HCT116 (cell line): ENCODE measurements at regions not wholly inside any gene's neighbourhood (a gene's known extent, or its start where the extent isn't known, plus 50 kb on each side); places are given as distances from the start of the nearest gene placed in this dataset.
"Not testable (repeated sequence)": the region's sequence is repeated elsewhere in the genome, so short reads cannot be mapped to it uniquely, and the experiment has no call there.

Experiments used
- ATAC-seq: fragments of 200-7000 bp; cut with Tn5 transposase; 2 replicates; pipeline ENCODE4 v1.9.1; 2020; ENCODE audit warnings: mild to moderate bottlenecking, moderate library complexity
- BruUV-seq: library from RNA; stranded (reverse); fragments of 400-500 nt; replicated peaks from 2 replicates; lab custom pipeline; 2021; lab: Mats Ljungman, UMichigan
- CTCF ChIA-PET: fragments of 300-600 bp; sonication (Branson Sonifier 250); formaldehyde crosslinking; loops from one replicate; lab custom pipeline; 2021; ENCODE audit warnings: antibody characterized with exemption; lab: Charles Lee
- POLR2A ChIA-PET: fragments of 300-600, 350-600 bp; sonication (Branson Sonifier 250); formaldehyde crosslinking; loops from one replicate; lab custom pipeline; 2021; ENCODE audit warnings: antibody characterized with exemption; lab: Charles Lee
- RAD21 ChIA-PET, 2 experiments: fragments of 300-600 bp; sonication (Branson Sonifier 250); formaldehyde crosslinking; loops; one replicate each; lab custom pipeline; 2023; ENCODE audit warnings: low total read pairs in 2 of 2; ENCODE audit not compliant: uncharacterized antibody in 2 of 2, unreplicated experiment in 2 of 2, low non-redundant PET in 1 of 2; lab: Charles Lee
- DNase-seq: peaks from one replicate; pipeline ENCODE4 v3.0.0-alpha.2; 2010; ENCODE audit warnings: low read depth, low spot score
- H2AFZ ChIP-seq: fragments of 200-600 bp; shearing (Covaris generic), sonication (generic); 2 replicates; pipeline ENCODE4 v1.6.1; 2017; ENCODE audit warnings: low read depth, mixed run types, mixed read lengths, antibody characterized with exemption, low read length; ENCODE audit not compliant: poor library complexity, severe bottlenecking
- H3K27ac ChIP-seq: 2 replicates; pipeline ENCODE4 v1.5.1; 2012; ENCODE audit warnings: low read depth, low read length
- H3K27me3 ChIP-seq: fragments of 200-600 bp; sonication (generic); 2 replicates; pipeline ENCODE4 v1.6.1; 2016; ENCODE audit warnings: mixed run types, low read length, mixed read lengths; ENCODE audit not compliant: insufficient read depth
- H3K36me3 ChIP-seq, 2 experiments: fragments of 200-500 bp in 1 of 2; fragments of 200-600 bp in 1 of 2; sonication (Bioruptor generic) in 1 of 2; sonication (generic) in 1 of 2; 2 replicates each; pipeline versions ENCODE4 v1.5.1 to v1.6.1; 2014 to 2016; ENCODE audit warnings: low read length in 2 of 2, inconsistent platforms in 1 of 2, mixed read lengths in 1 of 2, mixed run types in 1 of 2; ENCODE audit not compliant: insufficient read depth in 2 of 2, control insufficient read depth in 1 of 2
- H3K4me1 ChIP-seq, 2 experiments: fragments of 200-600 bp in 1 of 2; sonication (generic) in 1 of 2; 2 replicates each; pipeline versions ENCODE4 v1.5.1 to v1.6.1; 2012 to 2017; ENCODE audit warnings: low read length in 2 of 2, inconsistent platforms in 1 of 2, mild to moderate bottlenecking in 1 of 2, mixed read lengths in 1 of 2, mixed run types in 1 of 2, moderate library complexity in 1 of 2; ENCODE audit not compliant: insufficient read depth in 2 of 2, control insufficient read depth in 1 of 2
- H3K4me2 ChIP-seq: fragments of 200-600 bp; sonication (generic); 2 replicates; pipeline ENCODE4 v1.6.1; 2017; ENCODE audit warnings: mixed run types, low read length, mixed read lengths
- H3K4me3 ChIP-seq, 2 experiments: fragments of 200-600 bp in 1 of 2; sonication (generic) in 1 of 2; replicated peaks in 1 of 2; 2 replicates each; pipeline ENCODE4 v1.5.1; 2011 to 2016; ENCODE audit warnings: low read length in 2 of 2, control low read depth in 1 of 2, low read depth in 1 of 2, mild to moderate bottlenecking in 1 of 2, mixed read lengths in 1 of 2, mixed run types in 1 of 2
- H3K79me2 ChIP-seq: fragments of 200-600 bp; sonication (generic); 2 replicates; pipeline ENCODE4 v1.6.1; 2017; ENCODE audit warnings: mild to moderate bottlenecking, mixed run types, low read length, moderate library complexity, mixed read lengths; ENCODE audit not compliant: insufficient read depth
- H3K9ac ChIP-seq: fragments of 200-600 bp; sonication (generic); 2 replicates; pipeline ENCODE4 v1.6.1; 2016; ENCODE audit warnings: low read length, mixed read lengths
- H3K9me2 ChIP-seq: fragments of 200-600 bp; sonication (generic), shearing (Covaris generic); 2 replicates; pipeline ENCODE4 v1.6.1; 2017; ENCODE audit warnings: mixed run types, mild to moderate bottlenecking, moderate library complexity; ENCODE audit not compliant: insufficient read depth
- H3K9me3 ChIP-seq, 2 experiments: fragments of 200-500 bp in 1 of 2; fragments of 200-600 bp in 1 of 2; sonication (Bioruptor generic) in 1 of 2; sonication (generic) in 1 of 2; 2 replicates each; pipeline ENCODE4 v1.6.1; 2014 to 2017; ENCODE audit warnings: low read length in 2 of 2, mixed read lengths in 2 of 2, inconsistent platforms in 1 of 2, low read depth in 1 of 2, mild to moderate bottlenecking in 1 of 2, mixed run types in 1 of 2, moderate library complexity in 1 of 2; ENCODE audit not compliant: control insufficient read depth in 1 of 2, insufficient read depth in 1 of 2
- H4K20me1 ChIP-seq: fragments of 200-600 bp; sonication (generic), shearing (Covaris generic); 2 replicates; pipeline ENCODE4 v1.6.1; 2017; ENCODE audit warnings: mixed run types, mild to moderate bottlenecking, moderate library complexity; ENCODE audit not compliant: insufficient read depth
- CBX3 ChIP-seq: IDR thresholded peaks from 2 replicates; pipeline ENCODE4 v1.6.1; 2012; ENCODE audit warnings: low read depth
- CEBPB ChIP-seq: IDR thresholded peaks from 2 replicates; pipeline ENCODE4 v1.6.1; 2012; ENCODE audit warnings: low read depth
- EGR1 ChIP-seq: IDR thresholded peaks from 2 replicates; pipeline ENCODE4 v1.6.1; 2012; ENCODE audit warnings: low read depth
- ELF1 ChIP-seq: IDR thresholded peaks from 2 replicates; pipeline ENCODE4 v1.6.1; 2012; ENCODE audit warnings: low read depth, borderline replicate concordance
- EZH2 ChIP-seq: fragments of 200-600 bp; sonication (generic); IDR thresholded peaks from 2 replicates; pipeline ENCODE4 v1.6.1; 2017; ENCODE audit warnings: antibody characterized with exemption, mixed run types
- EZH2phosphoT487 ChIP-seq: fragments of 200-600 bp; IDR thresholded peaks from 2 replicates; pipeline ENCODE4 v1.6.1; 2018; ENCODE audit warnings: antibody characterized with exemption, borderline replicate concordance
- FOSL1 ChIP-seq: IDR thresholded peaks from 2 replicates; pipeline ENCODE4 v1.6.1; 2012; ENCODE audit warnings: low read depth
- SRF ChIP-seq: IDR thresholded peaks from 2 replicates; pipeline ENCODE4 v1.6.1; 2012; ENCODE audit warnings: low read depth
- ZNF274 ChIP-seq: fragments of 200-500 bp; sonication (Bioruptor generic); IDR thresholded peaks from 2 replicates; pipeline ENCODE4 v1.6.1; 2014; ENCODE audit warnings: mild to moderate bottlenecking, low read depth, low read length, inconsistent platforms
- intact Hi-C: fragments of 100-400 bp; cut with micrococcal nuclease; formaldehyde crosslinking; loops from 2 replicates; pipeline ENCODE4 v1.10.0; 2022
- TF ChIP-seq, protein P1 (sequence below), 3 experiments: fragments of 200-600 bp in 1 of 3; sonication (generic) in 1 of 3; IDR thresholded peaks in 2 of 3; conservative IDR thresholded peaks in 1 of 3; 2 replicates each; pipeline ENCODE4 v1.5.1; 2012 to 2017; ENCODE audit warnings: low read depth in 2 of 3, low read length in 2 of 3, antibody characterized with exemption in 1 of 3, borderline replicate concordance in 1 of 3, control low read depth in 1 of 3, mild to moderate bottlenecking in 1 of 3, mixed read lengths in 1 of 3, mixed run types in 1 of 3, moderate library complexity in 1 of 3; ENCODE audit not compliant: insufficient read depth in 1 of 3
- TF ChIP-seq, protein P2 (sequence below): IDR thresholded peaks from 2 replicates; pipeline ENCODE4 v1.6.1; 2012

DNA sequence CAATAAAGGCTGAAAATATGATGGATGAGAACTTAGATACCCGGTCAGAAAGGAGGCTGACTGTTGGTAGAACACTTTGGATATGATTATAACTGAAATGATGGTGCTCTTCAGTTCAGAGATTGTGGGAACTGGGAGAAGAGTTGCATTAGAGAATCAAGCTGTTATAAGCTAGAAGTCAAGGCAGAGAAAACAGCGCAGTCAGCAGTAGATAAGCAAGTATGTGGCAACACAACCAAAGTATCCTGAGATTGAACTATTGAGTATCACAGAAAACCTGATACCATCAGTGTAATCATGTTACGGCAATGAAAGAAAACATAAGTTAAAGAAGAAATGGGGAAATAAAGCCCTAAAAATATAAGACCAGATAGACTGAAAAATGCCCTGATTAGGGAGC, 633.9 kb upstream of the LRRTM1 start:
- DNase-seq (no peak), ATAC-seq (no peak)
- H3K9me3 ChIP-seq: no peaks in the 10 kb centered on the region
- no peak overlapping the region for H2AFZ ChIP-seq
- BruUV-seq: no TSS peak
- H3K27me3 ChIP-seq: no peaks in the 10 kb centered on the region
- intact Hi-C loops: no loop called here
- H4K20me1 ChIP-seq: no peaks in the 10 kb centered on the region
- H3K79me2 ChIP-seq: no peaks in the 10 kb centered on the region
- no peak overlapping the region for H3K27ac ChIP-seq
- H3K36me3 ChIP-seq: no peaks in the 10 kb centered on the region
- TF ChIP-seq FOSL1: no peak
- TF ChIP-seq ELF1: no peak
- TF ChIP-seq, protein P1, sequence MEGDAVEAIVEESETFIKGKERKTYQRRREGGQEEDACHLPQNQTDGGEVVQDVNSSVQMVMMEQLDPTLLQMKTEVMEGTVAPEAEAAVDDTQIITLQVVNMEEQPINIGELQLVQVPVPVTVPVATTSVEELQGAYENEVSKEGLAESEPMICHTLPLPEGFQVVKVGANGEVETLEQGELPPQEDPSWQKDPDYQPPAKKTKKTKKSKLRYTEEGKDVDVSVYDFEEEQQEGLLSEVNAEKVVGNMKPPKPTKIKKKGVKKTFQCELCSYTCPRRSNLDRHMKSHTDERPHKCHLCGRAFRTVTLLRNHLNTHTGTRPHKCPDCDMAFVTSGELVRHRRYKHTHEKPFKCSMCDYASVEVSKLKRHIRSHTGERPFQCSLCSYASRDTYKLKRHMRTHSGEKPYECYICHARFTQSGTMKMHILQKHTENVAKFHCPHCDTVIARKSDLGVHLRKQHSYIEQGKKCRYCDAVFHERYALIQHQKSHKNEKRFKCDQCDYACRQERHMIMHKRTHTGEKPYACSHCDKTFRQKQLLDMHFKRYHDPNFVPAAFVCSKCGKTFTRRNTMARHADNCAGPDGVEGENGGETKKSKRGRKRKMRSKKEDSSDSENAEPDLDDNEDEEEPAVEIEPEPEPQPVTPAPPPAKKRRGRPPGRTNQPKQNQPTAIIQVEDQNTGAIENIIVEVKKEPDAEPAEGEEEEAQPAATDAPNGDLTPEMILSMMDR (IDR thresholded peaks at IDR 0.05 in 2 of 3, conservative IDR thresholded peaks at IDR 0.05 in 1 of 3; ENCODE audit: borderline replicate concordance in 1 of 3, insufficient read depth in 1 of 3, low read depth in 2 of 3, low read length in 2 of 3): no peak
- no peak for TF ChIP-seq CBX3
- no peak for TF ChIP-seq CEBPB
- TF ChIP-seq ZNF274: no peak
- no peak for TF ChIP-seq EZH2
- TF ChIP-seq, protein P2, sequence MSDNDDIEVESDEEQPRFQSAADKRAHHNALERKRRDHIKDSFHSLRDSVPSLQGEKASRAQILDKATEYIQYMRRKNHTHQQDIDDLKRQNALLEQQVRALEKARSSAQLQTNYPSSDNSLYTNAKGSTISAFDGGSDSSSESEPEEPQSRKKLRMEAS: no peak
- TF ChIP-seq EGR1: no peak
- TF ChIP-seq EZH2phosphoT487: no peak
- no peak for TF ChIP-seq SRF
- H3K9ac ChIP-seq: no peak overlapping the region
- H3K4me2 ChIP-seq: no peak overlapping the region
- RAD21 ChIA-PET: no interaction called here
- no peaks in the 10 kb centered on the region for H3K9me2 ChIP-seq
- CTCF ChIA-PET: no interaction called here
- H3K4me3 ChIP-seq: no peak overlapping the region
- POLR2A ChIA-PET: no interaction called here
- H3K4me1 ChIP-seq: no peaks in the 10 kb centered on the region

DNA sequence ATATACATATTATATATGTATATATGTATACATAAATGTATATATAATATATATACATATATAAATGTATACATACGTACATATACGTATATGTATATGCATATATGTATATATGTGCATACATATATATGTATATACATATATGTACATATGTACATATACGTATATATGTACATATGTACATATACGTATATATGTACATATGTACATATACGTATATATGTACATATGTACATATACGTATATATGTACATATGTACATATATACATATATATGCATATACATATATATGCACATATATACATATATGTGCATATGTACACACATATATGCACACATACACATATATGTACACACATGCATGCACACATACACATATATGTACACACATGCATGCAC, 627.3 kb upstream of the LRRTM1 start:
- DNase-seq, H4K20me1 ChIP-seq, H3K36me3 ChIP-seq, H3K27me3 ChIP-seq, BruUV-seq, ATAC-seq, intact Hi-C loops, H3K9me2 ChIP-seq, RAD21 ChIA-PET, H3K4me2 ChIP-seq, H2AFZ ChIP-seq, H3K27ac ChIP-seq, H3K4me3 ChIP-seq, H3K4me1 ChIP-seq, H3K79me2 ChIP-seq, H3K9me3 ChIP-seq, CTCF ChIA-PET, H3K9ac ChIP-seq, POLR2A ChIA-PET: not testable (repeated sequence)
